SK-N-SH treated with all-trans-retinoic acid at 6 μM for 48 hours (cell line): ENCODE measurements at regions not wholly inside any gene's neighbourhood (a gene's known extent, or its start where the extent isn't known, plus 50 kb on each side); places are given as distances from the start of the nearest gene placed in this dataset.

Experiments used
- ATAC-seq: fragments of 200-7000 bp; cut with Tn5 transposase; 3 replicates; pipeline ENCODE4 v1.9.1; 2020; ENCODE audit warnings: mild to moderate bottlenecking, moderate library complexity
- ARNTL ChIP-seq: fragments of 450-650 bp; formaldehyde crosslinking; IDR thresholded peaks from 2 replicates; pipeline ENCODE4 v1.5.0; 2020; ENCODE audit warnings: low read depth, mild to moderate bottlenecking, moderate library complexity, borderline replicate concordance
- CREB5 ChIP-seq: fragments of 250-450 bp; sonication (Bioruptor Pico); IDR thresholded peaks from 2 replicates; pipeline ENCODE4 v1.5.1; 2020; ENCODE audit warnings: low read depth, mild to moderate bottlenecking, moderate library complexity
- CSDC2 ChIP-seq: fragments of 250-450 bp; sonication (Bioruptor Pico); IDR thresholded peaks from 2 replicates; pipeline ENCODE4 v1.5.0; 2020; ENCODE audit warnings: mild to moderate bottlenecking, moderate library complexity
- CSRNP3 ChIP-seq: fragments of 250-450 bp; sonication (Bioruptor Pico); IDR thresholded peaks from 2 replicates; pipeline ENCODE4 v1.5.1; 2021; ENCODE audit warnings: mild to moderate bottlenecking, moderate library complexity
- ESRRG ChIP-seq: fragments of 250-450 bp; sonication (Bioruptor Pico); IDR thresholded peaks from 2 replicates; pipeline ENCODE4 v1.6.1; 2021; ENCODE audit warnings: mild to moderate bottlenecking
- GLIS3 ChIP-seq: fragments of 250-450 bp; sonication (Bioruptor Pico); IDR thresholded peaks from 2 replicates; pipeline ENCODE4 v1.5.0; 2020; ENCODE audit warnings: mild to moderate bottlenecking, moderate library complexity
- ISL1 ChIP-seq: fragments of 250-450 bp; sonication (Bioruptor Pico); IDR thresholded peaks from 2 replicates; pipeline ENCODE4 v2.1.2; 2022; ENCODE audit warnings: mild to moderate bottlenecking, moderate library complexity
- OSR1 ChIP-seq: fragments of 250-450 bp; sonication (Bioruptor Pico); IDR thresholded peaks from 2 replicates; pipeline ENCODE4 v1.8.0; 2022; ENCODE audit warnings: moderate library complexity, mild to moderate bottlenecking, inconsistent platforms
- PATZ1 ChIP-seq: fragments of 250-450 bp; sonication (Bioruptor Pico); IDR thresholded peaks from 2 replicates; pipeline ENCODE4 v1.8.0; 2020; ENCODE audit warnings: mild to moderate bottlenecking, moderate library complexity, borderline replicate concordance
- TCF4 ChIP-seq: fragments of 250-450 bp; sonication (Bioruptor Pico); IDR thresholded peaks from 2 replicates; pipeline ENCODE4 v1.8.0; 2021; ENCODE audit warnings: mild to moderate bottlenecking, moderate library complexity, borderline replicate concordance
- TOX ChIP-seq: fragments of 250-450 bp; sonication (Bioruptor Pico); IDR thresholded peaks from 2 replicates; pipeline ENCODE4 v1.8.0; 2021; ENCODE audit warnings: mild to moderate bottlenecking, moderate library complexity, borderline replicate concordance
- ZFP3 ChIP-seq: fragments of 250-450 bp; sonication (Bioruptor Pico); IDR thresholded peaks from 2 replicates; pipeline ENCODE4 v1.5.0; 2020; ENCODE audit warnings: mild to moderate bottlenecking, moderate library complexity
- ZFP30 ChIP-seq: fragments of 450-650 bp; formaldehyde crosslinking; IDR thresholded peaks from 2 replicates; pipeline ENCODE4 v1.5.0; 2022; ENCODE audit warnings: mild to moderate bottlenecking, moderate library complexity
- ZNF565 ChIP-seq: fragments of 450-650 bp; formaldehyde crosslinking; conservative IDR thresholded peaks from 2 replicates; pipeline ENCODE4 v1.5.0; 2020; ENCODE audit warnings: low read depth, mild to moderate bottlenecking, moderate library complexity
- ZNF70 ChIP-seq: fragments of 450-650 bp; formaldehyde crosslinking; IDR thresholded peaks from 2 replicates; pipeline ENCODE4 v1.5.0; 2020; ENCODE audit warnings: mild to moderate bottlenecking, moderate library complexity
- ZNF8 ChIP-seq: fragments of 450-650 bp; formaldehyde crosslinking; IDR thresholded peaks from 2 replicates; pipeline ENCODE4 v1.5.0; 2020; ENCODE audit warnings: mild to moderate bottlenecking, moderate library complexity
- TF ChIP-seq, protein P1 (sequence below): fragments of 250-450 bp; sonication (Bioruptor Pico); IDR thresholded peaks from 2 replicates; pipeline ENCODE4 v1.8.0; 2021; ENCODE audit warnings: low read depth, mild to moderate bottlenecking, moderate library complexity, borderline replicate concordance
- TF ChIP-seq, protein P2 (sequence below): fragments of 250-450 bp; sonication (Bioruptor Pico); IDR thresholded peaks from 2 replicates; pipeline ENCODE4 v1.5.0; 2020; ENCODE audit warnings: mild to moderate bottlenecking, moderate library complexity

- no peak for ATAC-seq
- no peak for TF ChIP-seq CSDC2
- TF ChIP-seq ARNTL (CRISPR knock-in tag), result no peak
- TF ChIP-seq OSR1, result no peak
- no peak for TF ChIP-seq ZFP3 (CRISPR knock-in tag)
- TF ChIP-seq, protein P1, sequence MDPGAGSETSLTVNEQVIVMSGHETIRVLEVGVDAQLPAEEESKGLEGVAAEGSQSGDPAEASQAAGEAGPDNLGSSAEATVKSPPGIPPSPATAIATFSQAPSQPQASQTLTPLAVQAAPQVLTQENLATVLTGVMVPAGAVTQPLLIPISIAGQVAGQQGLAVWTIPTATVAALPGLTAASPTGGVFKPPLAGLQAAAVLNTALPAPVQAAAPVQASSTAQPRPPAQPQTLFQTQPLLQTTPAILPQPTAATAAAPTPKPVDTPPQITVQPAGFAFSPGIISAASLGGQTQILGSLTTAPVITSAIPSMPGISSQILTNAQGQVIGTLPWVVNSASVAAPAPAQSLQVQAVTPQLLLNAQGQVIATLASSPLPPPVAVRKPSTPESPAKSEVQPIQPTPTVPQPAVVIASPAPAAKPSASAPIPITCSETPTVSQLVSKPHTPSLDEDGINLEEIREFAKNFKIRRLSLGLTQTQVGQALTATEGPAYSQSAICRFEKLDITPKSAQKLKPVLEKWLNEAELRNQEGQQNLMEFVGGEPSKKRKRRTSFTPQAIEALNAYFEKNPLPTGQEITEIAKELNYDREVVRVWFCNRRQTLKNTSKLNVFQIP (CRISPR knock-in tag), result no peak
- no peak for TF ChIP-seq CSRNP3 (CRISPR knock-in tag)
- no peak for TF ChIP-seq ZNF70 (CRISPR knock-in tag)
- TF ChIP-seq ZNF8 (CRISPR knock-in tag), result no peak
These were observed 297.6 kb downstream of the TTLL7 start for GRCh38 chr1:83701355-83701754.

DNA sequence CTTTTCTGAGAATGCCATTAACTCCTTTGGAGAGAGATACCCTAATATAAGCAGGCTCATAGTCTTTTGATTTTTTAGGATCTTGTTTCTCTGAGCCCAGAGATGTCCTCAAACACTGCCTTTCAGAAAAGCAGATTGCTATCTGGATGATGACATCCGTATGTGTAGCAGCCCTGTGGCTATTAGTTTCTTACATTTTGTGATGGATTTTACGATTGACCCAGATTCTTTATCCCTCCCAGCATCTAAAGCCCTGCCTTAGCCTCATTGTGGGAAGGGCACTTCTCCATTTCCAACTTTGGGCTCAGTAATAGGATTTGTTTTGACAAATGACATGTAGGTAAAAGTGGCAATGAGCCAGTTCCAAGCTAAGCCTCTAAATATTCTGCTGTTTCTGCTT lies 300.3 kb downstream of the TTLL7 start:
- no peak for ATAC-seq
- TF ChIP-seq, protein P2, sequence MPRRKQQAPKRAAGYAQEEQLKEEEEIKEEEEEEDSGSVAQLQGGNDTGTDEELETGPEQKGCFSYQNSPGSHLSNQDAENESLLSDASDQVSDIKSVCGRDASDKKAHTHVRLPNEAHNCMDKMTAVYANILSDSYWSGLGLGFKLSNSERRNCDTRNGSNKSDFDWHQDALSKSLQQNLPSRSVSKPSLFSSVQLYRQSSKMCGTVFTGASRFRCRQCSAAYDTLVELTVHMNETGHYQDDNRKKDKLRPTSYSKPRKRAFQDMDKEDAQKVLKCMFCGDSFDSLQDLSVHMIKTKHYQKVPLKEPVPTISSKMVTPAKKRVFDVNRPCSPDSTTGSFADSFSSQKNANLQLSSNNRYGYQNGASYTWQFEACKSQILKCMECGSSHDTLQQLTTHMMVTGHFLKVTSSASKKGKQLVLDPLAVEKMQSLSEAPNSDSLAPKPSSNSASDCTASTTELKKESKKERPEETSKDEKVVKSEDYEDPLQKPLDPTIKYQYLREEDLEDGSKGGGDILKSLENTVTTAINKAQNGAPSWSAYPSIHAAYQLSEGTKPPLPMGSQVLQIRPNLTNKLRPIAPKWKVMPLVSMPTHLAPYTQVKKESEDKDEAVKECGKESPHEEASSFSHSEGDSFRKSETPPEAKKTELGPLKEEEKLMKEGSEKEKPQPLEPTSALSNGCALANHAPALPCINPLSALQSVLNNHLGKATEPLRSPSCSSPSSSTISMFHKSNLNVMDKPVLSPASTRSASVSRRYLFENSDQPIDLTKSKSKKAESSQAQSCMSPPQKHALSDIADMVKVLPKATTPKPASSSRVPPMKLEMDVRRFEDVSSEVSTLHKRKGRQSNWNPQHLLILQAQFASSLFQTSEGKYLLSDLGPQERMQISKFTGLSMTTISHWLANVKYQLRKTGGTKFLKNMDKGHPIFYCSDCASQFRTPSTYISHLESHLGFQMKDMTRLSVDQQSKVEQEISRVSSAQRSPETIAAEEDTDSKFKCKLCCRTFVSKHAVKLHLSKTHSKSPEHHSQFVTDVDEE (CRISPR knock-in tag), result peak; percentile 58; the same call in 1 of the 2 replicates
- TF ChIP-seq ZNF70 (CRISPR knock-in tag) (no peak), ZNF8 (CRISPR knock-in tag) (peak; percentile 6; the same call in 1 of the 2 replicates), GLIS3 (CRISPR knock-in tag) (no peak), ESRRG (CRISPR knock-in tag) (no peak)

GRCh38 chr1:83697961-83698360 lies 301.0 kb downstream of the TTLL7 start:
- no peak for ATAC-seq
- TF ChIP-seq GLIS3 (CRISPR knock-in tag) (no peak), TCF4 (CRISPR knock-in tag) (peak; percentile 76)

- TF ChIP-seq ISL1 (CRISPR knock-in tag) (no peak), CSRNP3 (CRISPR knock-in tag) (no peak), TOX (CRISPR knock-in tag) (no peak), ZNF565 (CRISPR knock-in tag) (no peak), PATZ1 (CRISPR knock-in tag) (no peak), CREB5 (CRISPR knock-in tag) (no peak), ARNTL (CRISPR knock-in tag) (no peak), TCF4 (CRISPR knock-in tag) (no peak), ZNF70 (CRISPR knock-in tag) (no peak), ZFP30 (no peak)
- ATAC-seq, result no peak
These were observed 301.7 kb downstream of the TTLL7 start for GRCh38 chr1:83697220-83697619.
